CD4-positive, CD25-positive, alpha-beta regulatory T cell (primary cell): ENCODE measurements at regions not wholly inside any gene's neighbourhood (a gene's known extent, or its start where the extent isn't known, plus 50 kb on each side); places are given as distances from the start of the nearest gene placed in this dataset.

ENCODE experiments used
- ATAC-seq, 2 donors: fragments of 150-1000 bp; cut with Tn5 transposase; one replicate each; pipeline ENCODE4 v1.10.0; 2021; ENCODE audit warnings: low read depth in 2 of 2, moderate number of reproducible peaks in 2 of 2, moderate library complexity in 1 of 2
- DNase-seq, 3 donors: peaks; one replicate each; pipeline versions ENCODE4 v3.0.0 to v3.0.0-alpha.2; 2012 to 2022; ENCODE audit warnings: mixed read lengths in 1 of 3
- H3K27ac ChIP-seq: one replicate; pipeline ENCODE4 v1.7.0; 2013; ENCODE audit warnings: mild to moderate bottlenecking, low read length; ENCODE audit not compliant: insufficient read depth, poor library complexity, severe bottlenecking
- H3K27me3 ChIP-seq: one replicate; pipeline ENCODE4 v1.7.0; 2013; ENCODE audit warnings: low read length; ENCODE audit not compliant: control insufficient read depth, insufficient read depth
- H3K36me3 ChIP-seq: one replicate; pipeline ENCODE4 v1.7.0; 2013; ENCODE audit warnings: mild to moderate bottlenecking, low read length, moderate library complexity; ENCODE audit not compliant: control insufficient read depth, insufficient read depth
- H3K4me1 ChIP-seq: 2 replicates; pipeline ENCODE4 v1.7.0; 2013; ENCODE audit warnings: mild to moderate bottlenecking, low read length; ENCODE audit not compliant: insufficient read depth, control insufficient read depth, poor library complexity, severe bottlenecking
- H3K4me3 ChIP-seq: one replicate; pipeline ENCODE4 v1.7.0; 2013; ENCODE audit warnings: low read depth, mild to moderate bottlenecking, low read length, moderate library complexity
- H3K9me3 ChIP-seq, 2 experiments: 1 replicate in 1 of 2; 2 replicates in 1 of 2; pipeline ENCODE4 v1.7.0; 2013; ENCODE audit warnings: low read length in 2 of 2, mild to moderate bottlenecking in 1 of 2, moderate library complexity in 1 of 2; ENCODE audit not compliant: control insufficient read depth in 2 of 2
- H3K27ac Mint-ChIP-seq, 3 donors: one replicate each; pipeline ENCODE4 v1.8.0; 2020 to 2022; ENCODE audit warnings: mild to moderate bottlenecking in 3 of 3, mixed read lengths in 3 of 3, moderate library complexity in 2 of 3
- H3K27me3 Mint-ChIP-seq: one replicate; pipeline ENCODE4 v1.8.0; 2022; ENCODE audit warnings: mild to moderate bottlenecking, mixed read lengths
- H3K36me3 Mint-ChIP-seq: one replicate; pipeline ENCODE4 v1.8.0; 2020; ENCODE audit warnings: mixed read lengths
- H3K4me1 Mint-ChIP-seq, 4 donors: one replicate each; pipeline ENCODE4 v1.8.0; 2020 to 2022; ENCODE audit warnings: mixed read lengths in 4 of 4, mild to moderate bottlenecking in 1 of 4
- H3K4me3 Mint-ChIP-seq, 4 donors: one replicate each; pipeline ENCODE4 v1.8.0; 2020 to 2022; ENCODE audit warnings: mild to moderate bottlenecking in 4 of 4, mixed read lengths in 4 of 4, moderate library complexity in 3 of 4
- H3K9me3 Mint-ChIP-seq, 7 donors: one replicate each; pipeline ENCODE4 v1.8.0; 2020 to 2022; ENCODE audit warnings: mixed read lengths in 7 of 7, mild to moderate bottlenecking in 3 of 7, moderate library complexity in 2 of 7

DNA sequence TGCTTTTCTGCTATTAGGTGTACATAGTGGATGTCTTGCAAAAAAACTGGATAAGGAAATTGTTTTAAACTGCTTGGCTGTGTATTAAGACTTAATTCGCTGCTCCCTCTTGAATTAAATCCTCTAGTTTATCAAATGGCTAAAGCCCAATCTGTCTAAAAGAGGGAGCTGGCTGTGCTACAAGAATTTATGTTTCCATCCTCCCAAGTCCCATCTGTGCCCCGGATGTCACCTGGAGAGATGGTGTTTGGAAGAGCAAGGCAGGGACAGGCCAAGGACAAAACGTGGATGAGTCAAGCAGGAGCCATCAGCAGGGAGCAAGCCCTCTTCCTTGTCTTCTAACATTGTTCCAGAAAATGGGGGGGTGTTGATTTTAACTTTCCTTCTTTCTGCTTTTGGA lies 171.3 kb upstream of the LCORL start:
- ATAC-seq (no peak), DNase-seq (no peak)
- Histone ChIP-seq H3K4me1 (no peaks in the 10 kb centered on the region), H3K36me3 (no peaks in the 10 kb centered on the region), H3K27ac (no peak overlapping the region), H3K9me3 (no peaks in the 10 kb centered on the region), H3K27me3 (no peaks in the 10 kb centered on the region), H3K4me3 (no peak overlapping the region)
- H3K27me3 Mint-ChIP-seq, result no peaks in the 10 kb centered on the region
- no peaks in the 10 kb centered on the region for H3K4me1 Mint-ChIP-seq
- no peak overlapping the region for H3K27ac Mint-ChIP-seq
- no peaks in the 10 kb centered on the region for H3K36me3 Mint-ChIP-seq
- H3K4me3 Mint-ChIP-seq, result no peak overlapping the region
- H3K9me3 Mint-ChIP-seq, result peaks cover 0 to 3% (median 0%) of the 10 kb centered on the region in 7 donors

DNA sequence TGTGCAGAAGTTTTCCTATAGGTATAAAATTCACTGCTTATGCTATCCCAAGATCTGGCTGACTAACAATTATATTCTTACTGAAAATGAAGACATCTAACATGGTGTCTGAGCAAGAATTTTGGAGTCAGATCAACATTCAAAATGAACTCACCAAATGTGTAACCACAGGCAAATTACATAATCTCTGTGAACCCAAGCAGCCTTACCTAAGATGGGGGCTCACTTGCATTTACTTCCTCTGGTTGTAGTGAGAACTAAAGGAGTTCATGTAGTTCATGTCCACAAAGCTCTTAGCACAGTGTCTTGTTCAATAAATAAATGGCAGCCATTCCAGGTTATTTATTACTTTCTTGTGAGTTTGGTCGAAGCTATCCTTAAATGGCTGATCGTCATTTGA lies 163.9 kb upstream of the LCORL start:
- Mint-ChIP-seq H3K4me1 (no peaks in the 10 kb centered on the region), H3K27ac (no peak overlapping the region), H3K9me3 (peaks cover 0 to 1% (median 0%) of the 10 kb centered on the region in 7 donors), H3K27me3 (no peaks in the 10 kb centered on the region), H3K36me3 (no peaks in the 10 kb centered on the region), H3K4me3 (no peak overlapping the region)
- Histone ChIP-seq H3K36me3 (no peaks in the 10 kb centered on the region), H3K4me3 (no peak overlapping the region), H3K27me3 (no peaks in the 10 kb centered on the region), H3K27ac (no peak overlapping the region), H3K4me1 (no peaks in the 10 kb centered on the region), H3K9me3 (no peaks in the 10 kb centered on the region)
- DNase-seq (no peak), ATAC-seq (no peak)

GRCh38 chr4:18180892-18181291 lies 159.3 kb upstream of the LCORL start:
- no peaks in the 10 kb centered on the region for H3K4me1 Mint-ChIP-seq
- H3K36me3 Mint-ChIP-seq, result no peaks in the 10 kb centered on the region
- H3K9me3 Mint-ChIP-seq, result peaks cover 0 to 3% (median 0%) of the 10 kb centered on the region in 7 donors
- no peak overlapping the region for H3K27ac Mint-ChIP-seq
- DNase-seq (no peak), ATAC-seq (no peak)
- Histone ChIP-seq H3K4me1 (no peaks in the 10 kb centered on the region), H3K4me3 (no peak overlapping the region), H3K27ac (no peak overlapping the region), H3K9me3 (no peaks in the 10 kb centered on the region), H3K27me3 (no peaks in the 10 kb centered on the region), H3K36me3 (no peaks in the 10 kb centered on the region)
- H3K4me3 Mint-ChIP-seq, result no peak overlapping the region
- peaks cover 4% of the 10 kb centered on the region for H3K27me3 Mint-ChIP-seq

GRCh38 chr4:18180122-18180521 lies 158.6 kb upstream of the LCORL start:
- ATAC-seq (no peak), DNase-seq (no peak)
- H3K4me3 Mint-ChIP-seq, result no peak overlapping the region
- no peak overlapping the region for H3K27ac Mint-ChIP-seq
- no peak overlapping the region for H3K27ac ChIP-seq
- no peaks in the 10 kb centered on the region for H3K36me3 ChIP-seq
- H3K36me3 Mint-ChIP-seq, result no peaks in the 10 kb centered on the region
- no peaks in the 10 kb centered on the region for H3K9me3 ChIP-seq
- H3K4me1 ChIP-seq, result no peaks in the 10 kb centered on the region
- no peak overlapping the region for H3K4me3 ChIP-seq
- H3K9me3 Mint-ChIP-seq, result peaks cover 0 to 3% (median 0%) of the 10 kb centered on the region in 7 donors
- H3K27me3 ChIP-seq, result no peaks in the 10 kb centered on the region
- peaks cover 4% of the 10 kb centered on the region for H3K27me3 Mint-ChIP-seq
- no peaks in the 10 kb centered on the region for H3K4me1 Mint-ChIP-seq

DNA sequence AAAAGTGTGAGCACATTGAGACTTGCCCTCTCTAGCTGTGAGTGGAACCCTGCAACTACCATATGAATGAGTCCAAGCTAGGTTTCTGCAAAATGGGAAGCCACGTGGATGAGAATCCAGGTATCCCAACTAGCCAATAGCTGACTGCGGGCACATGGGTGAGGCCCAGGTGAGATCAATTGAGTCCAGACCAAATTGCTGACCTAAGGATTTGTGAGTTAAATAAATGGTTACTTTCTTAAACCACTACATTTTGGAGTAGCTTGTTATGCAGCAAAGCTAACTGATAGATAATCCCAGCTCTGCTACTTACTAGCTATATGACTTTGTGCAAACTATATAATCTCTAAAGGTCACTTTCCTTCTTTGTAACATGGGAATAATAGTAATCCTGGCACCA lies 150.3 kb upstream of the LCORL start:
- Mint-ChIP-seq H3K4me1 (no peaks in the 10 kb centered on the region), H3K27ac (no peak overlapping the region), H3K36me3 (no peaks in the 10 kb centered on the region), H3K9me3 (peaks cover 0 to 5% (median 1%) of the 10 kb centered on the region in 7 donors), H3K4me3 (no peak overlapping the region), H3K27me3 (no peaks in the 10 kb centered on the region)
- ATAC-seq (no peak), DNase-seq (no peak)
- Histone ChIP-seq H3K4me3 (no peak overlapping the region), H3K27ac (no peak overlapping the region), H3K4me1 (no peaks in the 10 kb centered on the region), H3K9me3 (no peaks in the 10 kb centered on the region), H3K36me3 (no peaks in the 10 kb centered on the region), H3K27me3 (no peaks in the 10 kb centered on the region)

GRCh38 chr4:18167831-18168230 lies 146.3 kb upstream of the LCORL start:
- no peaks in the 10 kb centered on the region for H3K27me3 Mint-ChIP-seq
- H3K4me3 ChIP-seq, result no peak overlapping the region

DNA sequence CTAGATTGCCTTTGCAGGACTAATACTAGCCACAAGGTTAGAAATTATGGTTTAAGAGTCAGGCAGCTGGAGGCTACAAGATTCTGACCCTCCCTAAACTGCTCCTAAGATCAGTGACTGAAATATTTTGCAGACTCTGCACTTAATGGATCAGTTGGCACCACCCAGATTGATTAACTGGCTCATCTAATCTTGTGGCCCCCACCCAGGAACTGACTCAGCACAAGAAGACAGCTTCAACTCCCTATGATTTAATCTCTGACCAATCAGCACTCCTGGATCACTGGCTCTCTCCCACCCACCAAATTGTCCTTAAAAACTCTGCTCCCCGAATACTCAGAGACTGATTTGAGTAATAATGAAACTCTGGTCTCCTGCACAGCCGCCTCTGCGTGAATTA lies 145.4 kb upstream of the LCORL start:
- H3K36me3 Mint-ChIP-seq, result no peaks in the 10 kb centered on the region
- DNase-seq, result no peak
- H3K4me1 Mint-ChIP-seq, result no peaks in the 10 kb centered on the region
- no peak overlapping the region for H3K4me3 Mint-ChIP-seq
- Histone ChIP-seq H3K36me3 (no peaks in the 10 kb centered on the region), H3K4me3 (no peak overlapping the region), H3K9me3 (no peaks in the 10 kb centered on the region), H3K4me1 (no peaks in the 10 kb centered on the region), H3K27me3 (no peaks in the 10 kb centered on the region), H3K27ac (no peak overlapping the region)
- no peaks in the 10 kb centered on the region for H3K27me3 Mint-ChIP-seq
- H3K27ac Mint-ChIP-seq, result no peak overlapping the region
- H3K9me3 Mint-ChIP-seq, result peaks cover 0 to 7% (median 4%) of the 10 kb centered on the region in 7 donors
- no peak for ATAC-seq

More at GRCh38 chr4:18167831-18168230, 146.3 kb upstream of the LCORL start:
- Histone ChIP-seq H3K9me3 (no peaks in the 10 kb centered on the region), H3K27me3 (no peaks in the 10 kb centered on the region), H3K27ac (no peak overlapping the region), H3K36me3 (no peaks in the 10 kb centered on the region), H3K4me1 (no peaks in the 10 kb centered on the region)
- Mint-ChIP-seq H3K36me3 (no peaks in the 10 kb centered on the region), H3K4me3 (no peak overlapping the region), H3K9me3 (peaks cover 0 to 6% (median 2%) of the 10 kb centered on the region in 7 donors), H3K27ac (no peak overlapping the region), H3K4me1 (no peaks in the 10 kb centered on the region)
- ATAC-seq, result no peak
- DNase-seq, result no peak

DNA sequence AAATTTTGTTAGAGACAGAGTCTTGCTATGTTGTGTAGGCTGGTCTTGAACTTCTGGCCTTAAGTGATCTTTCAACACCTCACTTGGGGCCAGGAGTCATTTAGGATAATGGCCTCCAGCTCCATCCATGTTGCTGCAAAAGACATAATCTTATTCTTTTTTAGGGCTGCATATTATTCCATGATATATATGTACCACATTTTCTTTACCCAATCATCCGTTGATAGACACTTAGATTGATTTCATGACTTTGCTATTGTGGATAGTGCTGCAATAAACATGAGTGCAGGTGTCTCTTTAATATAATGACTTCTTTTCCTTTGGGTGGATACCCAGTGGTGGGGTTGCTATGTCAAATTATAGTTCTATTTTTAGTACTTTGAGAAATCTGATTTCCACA lies 140.9 kb upstream of the LCORL start:
- Histone ChIP-seq H3K27me3 (no peaks in the 10 kb centered on the region), H3K4me3 (no peak overlapping the region), H3K27ac (no peak overlapping the region), H3K9me3 (no peaks in the 10 kb centered on the region), H3K36me3 (no peaks in the 10 kb centered on the region), H3K4me1 (no peaks in the 10 kb centered on the region)
- H3K27me3 Mint-ChIP-seq, result no peaks in the 10 kb centered on the region
- ATAC-seq (no peak), DNase-seq (no peak)
- no peaks in the 10 kb centered on the region for H3K4me1 Mint-ChIP-seq
- no peak overlapping the region for H3K27ac Mint-ChIP-seq
- peaks cover 0 to 7% (median 2%) of the 10 kb centered on the region in 7 donors for H3K9me3 Mint-ChIP-seq
- H3K36me3 Mint-ChIP-seq, result no peaks in the 10 kb centered on the region
- no peak overlapping the region for H3K4me3 Mint-ChIP-seq
